Kidney (tissue), 13 donors: ENCODE measurements at regions not wholly inside any gene's neighbourhood (a gene's known extent, or its start where the extent isn't known, plus 50 kb on each side); places are given as distances from the start of the nearest gene placed in this dataset.

Experiments
- DNase-seq, 5 donors: peaks; one replicate each; pipeline ENCODE4 v3.0.0-alpha.2; 2013 to 2020
- FAIRE-seq: peaks from 2 replicates; lab custom pipeline; 2012; peaks lifted over from hg19 to GRCh38; lab: Jason Lieb, UNC
- H3K27ac ChIP-seq, 2 donors: one replicate each; pipeline ENCODE4 v1.7.0; 2013; ENCODE audit warnings: low read depth in 2 of 2, low read length in 2 of 2, inconsistent platforms in 1 of 2
- H3K27me3 ChIP-seq: one replicate; pipeline ENCODE4 v1.7.1; 2013; ENCODE audit warnings: low read length, inconsistent platforms; ENCODE audit not compliant: control insufficient read depth, insufficient read depth
- H3K36me3 ChIP-seq, 3 donors: one replicate each; pipeline versions ENCODE4 v1.7.0 to v1.7.1; 2013; ENCODE audit warnings: low read length in 3 of 3, control low read depth in 1 of 3, inconsistent platforms in 1 of 3; ENCODE audit not compliant: insufficient read depth in 3 of 3, control insufficient read depth in 2 of 3
- H3K4me1 ChIP-seq, 3 donors: one replicate each; pipeline versions ENCODE4 v1.7.0 to v1.7.1; 2013; ENCODE audit warnings: low read length in 3 of 3, inconsistent platforms in 1 of 3, low read depth in 1 of 3; ENCODE audit not compliant: control insufficient read depth in 2 of 3, insufficient read depth in 2 of 3
- H3K4me3 ChIP-seq, 3 donors: one replicate each; pipeline versions ENCODE4 v1.7.0 to v1.8.1; 2013; ENCODE audit warnings: low read length in 3 of 3, control low read depth in 1 of 3, inconsistent platforms in 1 of 3
- H3K9ac ChIP-seq, 3 donors: one replicate each; pipeline versions ENCODE4 v1.7.0 to v1.7.1; 2013; ENCODE audit warnings: low read length in 3 of 3, control low read depth in 1 of 3, inconsistent platforms in 1 of 3
- H3K9me3 ChIP-seq, 3 donors: one replicate each; pipeline versions ENCODE4 v1.7.0 to v1.7.1; 2013; ENCODE audit warnings: low read length in 3 of 3, control low read depth in 1 of 3, inconsistent platforms in 1 of 3; ENCODE audit not compliant: control insufficient read depth in 2 of 3, insufficient read depth in 1 of 3
- CTCF ChIP-seq: IDR thresholded peaks from 3 replicates; pipeline ENCODE4 v1.5.1; 2012; ENCODE audit warnings: mild to moderate bottlenecking, moderate library complexity, borderline replicate concordance; ENCODE audit not compliant: insufficient read depth; ENCODE audit errors: extremely low read depth
- intact Hi-C: fragments of 100-400 bp; cut with DNase I; formaldehyde crosslinking; loops from one replicate; pipeline ENCODE4 v1.11.1; 2022
- donor health status: control.
- donor health status: control.
- donor health status: control.
- donor health status: control.
- donor health status: control.
- donor health status: DM: yes; HTN: yes; CAD: no.
- donor health status: Normal renal cell carcinoma (clear cell type).

GRCh38 chr9:16319646-16320045, 550.8 kb downstream of the BNC2 start:
- no peak overlapping the region for H3K27ac ChIP-seq
- H3K4me1 ChIP-seq: no peaks in the 10 kb centered on the region
- TF ChIP-seq CTCF: no peak
- intact Hi-C loops: no loop called here
- no peaks in the 10 kb centered on the region for H3K27me3 ChIP-seq
- H3K36me3 ChIP-seq: no peaks in the 10 kb centered on the region
- no peaks in the 10 kb centered on the region for H3K9me3 ChIP-seq
- no peak for DNase-seq
- no peak overlapping the region for H3K9ac ChIP-seq
- H3K4me3 ChIP-seq: no peak overlapping the region
- no peak for FAIRE-seq

GRCh38 chr9:16320338-16320902, 550.0 kb downstream of the BNC2 start:
- Histone ChIP-seq H3K9ac (no peak overlapping the region), H3K4me1 (no peaks in the 10 kb centered on the region), H3K4me3 (no peak overlapping the region), H3K9me3 (no peaks in the 10 kb centered on the region), H3K36me3 (no peaks in the 10 kb centered on the region), H3K27me3 (no peaks in the 10 kb centered on the region), H3K27ac (no peak overlapping the region)
- TF ChIP-seq CTCF: no peak
- no peak for DNase-seq
- no peak for FAIRE-seq
- intact Hi-C loops: no loop called here

- no peak overlapping the region for H3K9ac ChIP-seq
- FAIRE-seq: no peak
- no peak overlapping the region for H3K27ac ChIP-seq
- peak in 1 of 5 donors; percentile 84 for DNase-seq
- H3K27me3 ChIP-seq: no peaks in the 10 kb centered on the region
- no peak for TF ChIP-seq CTCF
- no peak overlapping the region for H3K4me3 ChIP-seq
- no peaks in the 10 kb centered on the region for H3K9me3 ChIP-seq
- no peaks in the 10 kb centered on the region for H3K36me3 ChIP-seq
- intact Hi-C loops: no loop called here
- no peaks in the 10 kb centered on the region for H3K4me1 ChIP-seq
These were observed 548.9 kb downstream of the BNC2 start for GRCh38 chr9:16321461-16322119.
